GM18951 (cell line): ENCODE measurements at regions not wholly inside any gene's neighbourhood (a gene's known extent, or its start where the extent isn't known, plus 50 kb on each side); places are given as distances from the start of the nearest gene placed in this dataset.
"Not testable (repeated sequence)": the region's sequence is repeated elsewhere in the genome, so short reads cannot be mapped to it uniquely, and the experiment has no call there.

Experiments used
- POLR2A ChIP-seq: IDR thresholded peaks from 4 replicates; pipeline ENCODE4 v1.6.1; 2011; ENCODE audit warnings: mild to moderate bottlenecking; ENCODE audit not compliant: insufficient read length, insufficient read depth; ENCODE audit errors: extremely low read depth
- in situ Hi-C: fragments of 300-500 bp; cut with MboI; formaldehyde crosslinking; loops from one replicate; pipeline ENCODE4 v1.12.0; 2022; ENCODE audit warnings: low sequenced_read_pairs, mixed read lengths, inconsistent platforms; ENCODE audit not compliant: unreplicated experiment

DNA sequence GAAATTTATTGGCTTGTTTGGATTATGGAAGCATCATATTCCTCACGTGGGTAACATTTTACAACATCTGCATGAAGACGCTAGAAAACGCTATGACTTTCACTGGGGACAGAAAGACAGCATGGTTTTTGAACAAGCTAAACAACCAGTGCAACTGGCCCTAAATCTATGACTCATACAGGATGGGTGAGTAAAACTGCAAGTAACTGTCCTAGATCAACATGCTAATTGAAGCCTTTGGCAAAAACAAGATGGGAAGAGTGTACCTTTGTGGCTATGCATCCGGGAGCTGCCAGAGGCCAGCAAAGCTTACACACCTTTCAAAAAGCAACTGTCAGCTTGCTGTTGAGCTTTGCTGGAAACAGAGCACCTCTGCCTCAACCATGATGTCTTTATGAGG is 1096.0 kb upstream of the DDX18 start:
- in situ Hi-C loops: no loop called here
- TF ChIP-seq POLR2A: no peak

GRCh38 chr2:116719836-116720235 is 1094.7 kb upstream of the DDX18 start:
- no peak for TF ChIP-seq POLR2A
- in situ Hi-C loops: no loop called here

GRCh38 chr2:116724550-116724949 is 1089.9 kb upstream of the DDX18 start:
- no peak for TF ChIP-seq POLR2A
- in situ Hi-C loops: no loop called here

DNA sequence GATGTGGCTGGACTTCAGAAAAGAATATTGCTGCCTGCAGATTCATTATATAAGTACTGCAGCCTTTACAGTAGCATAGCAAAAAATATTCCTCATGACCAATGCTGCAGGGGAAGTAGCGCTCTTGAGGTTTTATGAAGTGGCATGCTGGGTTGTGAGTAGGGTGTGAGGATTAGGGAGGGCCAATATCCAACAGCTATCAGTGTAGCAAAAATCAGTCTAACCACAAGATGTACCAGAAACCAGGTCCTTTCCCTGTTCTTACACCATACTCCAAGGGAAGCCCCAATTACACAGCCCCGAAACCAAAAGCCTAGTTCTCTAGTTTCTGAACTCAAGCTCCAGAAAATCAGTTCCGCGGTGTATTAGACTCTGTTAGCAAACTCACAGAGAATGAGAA is 1082.2 kb upstream of the DDX18 start:
- in situ Hi-C loops: no loop called here
- no peak for TF ChIP-seq POLR2A

DNA sequence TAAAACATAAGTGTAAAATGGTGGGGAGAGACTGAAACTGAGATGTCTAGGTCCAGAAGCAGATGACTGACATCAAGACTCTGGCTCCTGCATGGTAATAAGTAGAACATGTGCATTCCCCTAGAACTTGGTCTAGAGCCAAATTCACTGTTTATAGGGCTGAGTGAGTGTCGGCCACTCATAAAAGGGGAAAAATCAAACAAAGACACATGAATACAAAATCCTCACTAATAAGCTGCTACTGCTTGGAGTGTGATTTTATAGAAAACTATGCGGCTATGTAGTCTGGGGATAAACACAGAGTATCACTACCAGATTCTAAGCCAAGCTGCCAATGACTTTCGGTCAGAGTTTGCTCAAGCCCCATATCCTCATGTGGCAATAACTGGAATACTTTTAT is 1080.8 kb upstream of the DDX18 start:
- TF ChIP-seq POLR2A: no peak
- in situ Hi-C loops: no loop called here

DNA sequence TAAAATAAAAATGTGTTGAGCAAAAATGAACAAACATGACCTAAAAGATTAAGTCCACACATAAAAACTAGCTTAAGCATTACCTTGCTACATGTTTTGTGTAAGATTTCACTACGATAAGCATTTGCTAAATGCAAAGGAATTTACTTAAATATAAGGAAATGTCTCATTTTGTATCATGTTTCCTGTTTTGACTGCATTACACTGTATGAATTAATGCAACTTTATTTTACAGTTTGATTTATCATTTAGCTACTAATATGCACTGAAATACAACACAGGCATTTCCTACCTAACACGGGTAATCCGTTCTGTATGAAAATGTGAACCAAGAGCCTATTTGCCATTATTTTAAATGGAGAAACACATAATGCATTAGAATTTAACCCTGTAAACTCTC is 1076.5 kb upstream of the DDX18 start:
- no peak for TF ChIP-seq POLR2A
- in situ Hi-C loops: no loop called here

DNA sequence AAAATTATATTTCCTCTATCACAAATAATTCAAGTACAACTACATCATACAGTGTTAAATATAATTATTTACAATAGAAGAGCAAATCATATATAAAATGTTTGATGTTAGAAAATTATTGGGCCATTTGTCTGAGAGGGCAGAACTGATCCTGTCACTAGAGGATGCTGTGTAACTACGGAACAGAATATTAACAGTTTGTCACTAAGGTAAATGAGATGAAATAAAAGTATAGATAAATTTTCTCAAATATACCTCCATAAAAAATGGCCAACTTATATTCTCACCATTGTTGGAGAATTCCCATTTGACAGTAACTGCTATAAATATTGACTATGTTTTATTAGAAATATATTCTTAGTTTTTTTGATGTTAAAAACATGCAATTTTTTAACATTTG is 1067.4 kb upstream of the DDX18 start:
- no peak for TF ChIP-seq POLR2A
- in situ Hi-C loops: no loop called here

DNA sequence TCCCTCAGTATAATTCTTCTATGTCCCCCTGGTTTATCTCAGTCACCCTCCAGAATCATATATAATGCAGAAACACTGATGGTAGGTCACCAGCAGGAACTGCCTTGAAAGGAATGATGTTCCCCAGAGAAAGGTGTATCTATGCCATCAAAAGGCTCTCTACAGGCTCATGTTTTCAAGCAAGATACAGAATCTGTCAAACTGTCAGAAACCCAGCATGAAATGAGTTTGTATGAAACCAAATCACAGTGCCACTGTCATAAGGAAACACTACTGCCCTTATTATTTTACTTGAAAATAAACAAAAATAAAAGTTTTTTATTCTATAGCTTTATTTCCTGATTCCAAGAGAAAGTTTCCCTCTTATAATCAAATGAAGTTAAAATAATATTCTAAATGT is 1064.5 kb upstream of the DDX18 start:
- in situ Hi-C loops: no loop called here
- no peak for TF ChIP-seq POLR2A

DNA sequence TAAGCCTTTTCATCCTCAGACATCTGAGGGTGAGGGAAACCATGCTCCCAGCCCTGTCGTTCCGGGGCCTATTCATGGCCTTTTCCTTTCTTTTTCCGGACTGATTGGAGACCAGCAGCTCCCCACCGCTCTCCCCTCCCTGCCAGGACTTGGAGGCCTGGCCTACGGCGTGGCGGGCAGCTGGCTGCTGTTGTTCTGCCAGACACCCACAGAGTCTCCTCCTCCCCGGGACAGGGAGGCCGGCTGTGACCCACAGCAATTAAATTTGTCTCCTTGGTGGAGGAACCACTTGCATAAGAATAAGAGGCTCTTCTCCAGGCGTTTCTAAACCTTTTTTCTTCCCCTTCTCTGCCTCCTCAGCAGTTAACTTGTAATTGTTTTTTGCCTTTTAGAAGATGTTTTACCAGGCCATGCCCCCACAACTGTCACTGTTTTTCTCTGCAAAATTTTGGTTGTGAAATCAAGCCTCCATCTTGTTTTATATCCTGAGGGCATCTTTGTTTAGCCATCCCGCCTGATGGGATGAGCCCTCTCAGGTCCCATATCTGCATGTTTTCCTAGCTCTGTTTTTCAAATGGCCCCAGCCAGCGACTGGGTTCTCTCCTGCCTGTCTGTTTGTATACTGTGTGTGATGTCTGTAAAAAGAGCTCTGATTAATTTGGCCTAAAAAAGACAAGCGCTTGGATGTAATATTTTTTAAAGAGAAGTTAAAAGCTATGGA is 1060.0 kb upstream of the DDX18 start:
- in situ Hi-C loops: no loop called here
- no peak for TF ChIP-seq POLR2A

GRCh38 chr2:116761864-116762263 is 1052.6 kb upstream of the DDX18 start:
- in situ Hi-C loops: no loop called here
- TF ChIP-seq POLR2A: no peak

- no peak for TF ChIP-seq POLR2A
- in situ Hi-C loops: no loop called here
Measured at GRCh38 chr2:116769514-116769913, 1045.0 kb upstream of the DDX18 start.

DNA sequence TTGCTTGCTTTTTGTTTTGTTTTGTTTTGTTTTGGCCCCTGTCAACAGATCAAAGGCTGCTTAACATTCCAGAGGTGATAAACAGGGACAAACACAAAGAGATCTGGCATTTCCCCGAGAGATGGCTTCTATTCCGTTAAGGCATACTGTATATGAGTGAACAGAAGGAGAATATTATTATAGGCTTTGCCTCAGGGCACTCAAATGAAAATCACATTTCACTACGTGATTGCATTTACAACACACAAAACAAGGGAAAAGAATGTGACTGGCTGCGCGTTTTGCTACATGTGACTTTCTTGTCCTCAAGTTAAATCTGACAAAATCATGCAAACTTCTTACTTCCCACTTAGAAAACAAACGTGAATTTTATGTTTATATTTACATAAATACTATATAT is 1037.9 kb upstream of the DDX18 start:
- no peak for TF ChIP-seq POLR2A
- in situ Hi-C loops: no loop called here

DNA sequence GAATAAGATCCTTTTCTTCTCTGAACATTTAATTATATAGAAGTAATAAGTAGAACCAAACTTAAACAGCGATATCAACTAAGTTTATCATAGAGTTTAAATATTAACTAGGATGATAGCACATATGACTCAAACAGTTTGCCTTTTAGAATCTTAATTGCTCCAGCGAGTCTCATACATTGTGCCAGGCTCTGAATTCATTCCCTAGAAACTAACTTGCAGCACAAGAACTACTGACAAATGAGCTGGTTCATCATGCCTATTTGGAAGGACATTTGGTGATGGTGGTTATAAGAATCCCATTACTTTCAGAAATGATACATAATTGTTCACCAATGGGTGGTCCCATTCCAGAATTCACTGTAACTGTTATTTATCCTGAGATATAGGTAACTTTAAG is 1026.6 kb upstream of the DDX18 start:
- TF ChIP-seq POLR2A: no peak
- in situ Hi-C loops: no loop called here

DNA sequence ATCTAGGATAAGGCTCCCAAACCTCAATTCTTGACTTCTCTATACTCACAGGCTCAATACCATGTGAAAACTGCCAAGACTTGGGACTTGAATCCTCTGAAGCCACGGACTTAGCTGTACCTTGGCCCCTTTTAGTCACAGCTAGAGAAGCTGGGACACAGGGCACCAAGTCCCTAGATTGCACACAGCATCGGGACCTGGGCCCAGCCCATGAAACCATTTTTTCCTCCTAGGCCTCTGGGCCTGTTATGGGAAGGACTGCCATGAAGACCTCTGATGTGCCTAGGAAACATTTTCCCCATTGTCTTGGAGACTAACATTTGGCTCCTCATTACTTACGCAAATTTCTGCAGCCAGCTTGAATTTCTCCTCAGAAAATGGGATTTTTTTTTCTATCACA is 1011.8 kb upstream of the DDX18 start:
- in situ Hi-C loops: no loop called here
- TF ChIP-seq POLR2A: no peak

GRCh38 chr2:116804901-116805300 is 1009.6 kb upstream of the DDX18 start:
- TF ChIP-seq POLR2A: no peak

DNA sequence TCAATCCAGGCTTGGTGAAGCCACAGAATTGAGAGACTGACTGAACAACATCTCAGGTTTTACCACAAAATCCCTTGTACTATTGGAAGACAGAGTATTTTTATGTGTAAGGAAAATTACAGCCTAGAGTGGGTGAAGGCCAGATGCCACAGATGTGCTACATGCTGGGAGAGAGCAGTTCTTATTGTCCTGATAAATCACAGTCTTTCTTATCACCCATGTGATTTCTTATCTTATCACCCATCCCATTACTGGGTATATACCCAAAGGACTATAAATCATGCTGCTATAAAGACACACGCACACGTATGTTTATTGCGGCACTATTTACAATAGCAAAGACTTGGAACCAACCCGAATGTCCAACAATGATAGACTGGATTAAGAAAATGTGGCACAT is 1008.0 kb upstream of the DDX18 start:
- in situ Hi-C loops: not testable (repeated sequence)

More at GRCh38 chr2:116804901-116805300, 1009.6 kb upstream of the DDX18 start:
- in situ Hi-C loops: no loop called here
